Skeletal muscle satellite cell (primary cell): ENCODE measurements at regions not wholly inside any gene's neighbourhood (a gene's known extent, or its start where the extent isn't known, plus 50 kb on each side); places are given as distances from the start of the nearest gene placed in this dataset.
A peak's percentile ranks its signal among the peaks of the same experiment; 100 is the strongest.

Source experiments
- H3K27me3 ChIP-seq: 2 replicates; pipeline ENCODE4 v1.7.0; 2013; ENCODE audit warnings: low read length; ENCODE audit not compliant: control insufficient read depth, insufficient read depth
- H3K36me3 ChIP-seq: 2 replicates; pipeline ENCODE4 v1.7.0; 2013; ENCODE audit warnings: mild to moderate bottlenecking, control low read depth, low read length; ENCODE audit not compliant: insufficient read depth
- H3K4me1 ChIP-seq: 2 replicates; pipeline ENCODE4 v1.7.0; 2013; ENCODE audit warnings: low read length; ENCODE audit not compliant: control insufficient read depth, insufficient read depth
- H3K4me2 ChIP-seq: 2 replicates; pipeline ENCODE4 v1.7.0; 2013; ENCODE audit warnings: mild to moderate bottlenecking, low read length
- H3K4me3 ChIP-seq: 2 replicates; pipeline ENCODE4 v1.7.0; 2013; ENCODE audit warnings: low read length
- H3K9ac ChIP-seq: 2 replicates; pipeline ENCODE4 v1.7.0; 2013; ENCODE audit warnings: mild to moderate bottlenecking, low read depth, low read length, moderate library complexity
- H3K9me3 ChIP-seq: replicated peaks from 2 replicates; pipeline ENCODE4 v1.7.0; 2013; ENCODE audit warnings: mild to moderate bottlenecking, control low read depth, low read length

DNA sequence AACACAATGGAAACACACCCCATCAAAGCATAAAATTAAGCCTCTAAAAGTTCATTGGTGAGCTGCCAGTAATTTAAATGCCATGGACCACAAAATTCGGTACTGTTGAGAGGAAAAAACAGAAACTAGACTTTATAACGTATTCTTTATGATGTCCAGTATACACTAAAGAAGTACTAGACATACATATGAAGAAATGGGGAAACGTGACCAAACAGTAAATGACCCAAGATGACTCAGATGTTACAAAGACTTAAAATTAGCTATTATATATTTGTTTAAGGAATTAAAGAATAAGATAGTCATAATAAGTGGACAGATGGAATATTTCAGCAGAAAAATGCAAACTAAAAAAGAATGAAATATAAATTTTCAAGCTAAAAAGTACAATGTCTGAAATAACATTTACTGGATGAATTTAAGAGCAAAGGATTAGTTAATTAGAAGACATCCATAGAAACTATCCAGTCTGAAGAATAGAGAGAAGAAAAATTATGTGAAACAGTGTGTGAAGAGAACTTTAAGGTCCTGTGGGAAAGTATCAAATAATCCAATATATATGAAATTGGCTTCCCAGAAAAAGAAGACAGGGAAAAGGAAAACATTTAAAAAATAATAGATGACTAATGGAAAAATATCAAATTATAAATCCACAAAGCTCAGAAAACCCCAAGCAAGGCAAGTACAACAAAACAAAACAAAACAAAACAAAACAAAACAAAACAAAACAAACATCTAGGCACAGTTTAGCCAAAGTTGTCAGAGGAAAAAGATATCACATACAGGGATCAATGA lies 69.4 kb downstream of the SAMD9 start:
- peak overlapping the region; percentile 19 for H3K4me2 ChIP-seq
- no peaks in the 10 kb centered on the region for H3K27me3 ChIP-seq
- H3K4me3 ChIP-seq, result no peak overlapping the region
- no peaks in the 10 kb centered on the region for H3K9me3 ChIP-seq
- H3K36me3 ChIP-seq, result no peaks in the 10 kb centered on the region
- peaks cover 35% of the 10 kb centered on the region for H3K4me1 ChIP-seq
- no peak overlapping the region for H3K9ac ChIP-seq

DNA sequence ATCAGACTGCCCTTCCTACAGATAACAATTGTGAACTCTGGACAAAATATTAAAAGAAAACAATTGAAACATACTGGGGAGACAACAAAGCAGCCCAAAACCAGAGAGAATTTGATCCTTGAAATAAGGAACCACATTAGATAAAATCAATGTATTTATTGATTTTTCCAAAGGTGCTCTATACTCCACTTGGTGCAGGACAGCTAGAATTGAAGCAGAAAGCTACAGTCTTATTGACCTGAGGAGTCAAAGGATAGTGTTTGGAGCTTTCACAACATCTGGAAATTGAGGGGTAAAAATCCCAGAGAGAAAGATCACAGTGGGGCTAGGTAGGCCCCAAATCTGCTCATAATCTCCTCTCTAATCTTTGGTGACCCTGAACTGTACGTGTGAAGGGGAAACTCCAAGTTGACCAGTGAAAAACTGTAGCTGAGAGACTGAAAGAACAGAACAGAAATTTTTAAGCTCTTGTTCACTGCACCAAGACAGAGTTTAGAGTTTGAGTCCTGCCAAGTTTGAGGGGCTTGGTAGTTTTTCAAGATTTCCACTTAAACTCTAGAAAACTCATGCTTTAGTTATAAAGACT lies 70.2 kb downstream of the SAMD9 start:
- Histone ChIP-seq H3K27me3 (no peaks in the 10 kb centered on the region), H3K4me1 (peaks cover 43% of the 10 kb centered on the region), H3K9me3 (no peaks in the 10 kb centered on the region), H3K9ac (no peak overlapping the region), H3K4me2 (peak overlapping the region; percentile 19), H3K36me3 (no peaks in the 10 kb centered on the region), H3K4me3 (no peak overlapping the region)

DNA sequence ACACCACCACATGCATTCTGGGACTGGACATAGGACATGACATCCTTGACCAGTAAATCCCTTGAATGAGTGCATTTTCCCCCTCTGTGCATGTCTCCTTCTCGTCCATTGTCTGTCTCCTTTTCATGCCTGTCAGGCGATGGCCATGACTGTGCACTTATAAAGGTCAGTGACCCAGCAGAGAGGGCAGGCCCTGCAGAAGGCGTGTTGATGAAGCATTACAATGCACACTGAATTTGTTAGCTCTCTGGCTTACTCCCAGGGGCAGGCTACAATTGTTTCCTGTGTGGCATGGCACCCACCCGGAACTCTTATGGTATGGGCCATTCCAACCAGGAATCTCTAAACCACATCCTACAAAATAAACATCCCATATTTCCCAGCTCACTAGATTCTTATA lies 71.1 kb downstream of the SAMD9 start:
- H3K9me3 ChIP-seq, result no peaks in the 10 kb centered on the region
- H3K4me1 ChIP-seq, result peaks cover 44% of the 10 kb centered on the region
- no peaks in the 10 kb centered on the region for H3K36me3 ChIP-seq
- H3K27me3 ChIP-seq, result no peaks in the 10 kb centered on the region
- H3K4me3 ChIP-seq, result no peak overlapping the region
- H3K9ac ChIP-seq, result no peak overlapping the region
- H3K4me2 ChIP-seq, result no peak overlapping the region

DNA sequence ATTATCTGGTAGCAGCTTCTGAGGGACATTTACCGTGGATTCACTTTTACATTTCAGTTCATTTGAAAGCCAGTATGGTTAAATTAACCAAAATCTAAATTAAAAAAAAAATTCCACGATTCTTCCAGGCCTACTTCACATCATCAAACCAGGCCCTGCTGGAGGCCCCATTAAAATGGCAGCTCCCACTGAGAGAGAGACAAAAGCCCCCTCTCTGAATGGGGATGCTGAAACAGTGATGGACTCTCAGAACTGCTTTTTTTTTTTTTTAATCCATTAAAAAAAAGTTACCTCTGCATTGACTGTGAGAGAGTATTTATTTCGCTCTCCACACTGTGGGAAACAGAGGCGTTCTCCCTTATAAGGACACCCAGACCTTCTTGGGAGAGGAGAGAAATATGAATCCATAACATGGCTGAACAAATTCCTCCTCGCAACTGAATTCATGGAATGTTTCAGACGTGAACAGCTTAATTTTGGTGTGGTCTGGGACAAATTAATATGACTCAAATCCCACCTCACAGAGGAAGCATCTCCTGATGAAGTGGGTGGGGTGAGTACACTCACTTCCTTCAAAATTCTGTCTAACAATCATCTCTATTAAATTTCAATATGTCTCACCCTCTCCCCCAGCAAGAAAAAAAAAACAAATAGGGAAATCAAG lies 73.5 kb downstream of the SAMD9 start:
- no peaks in the 10 kb centered on the region for H3K36me3 ChIP-seq
- H3K9ac ChIP-seq, result peak overlapping the region; percentile 84
- peaks cover 47% of the 10 kb centered on the region for H3K4me1 ChIP-seq
- peak overlapping the region; percentile 60 for H3K4me3 ChIP-seq
- H3K9me3 ChIP-seq, result no peaks in the 10 kb centered on the region
- no peaks in the 10 kb centered on the region for H3K27me3 ChIP-seq
- H3K4me2 ChIP-seq, result peak overlapping the region; percentile 86

DNA sequence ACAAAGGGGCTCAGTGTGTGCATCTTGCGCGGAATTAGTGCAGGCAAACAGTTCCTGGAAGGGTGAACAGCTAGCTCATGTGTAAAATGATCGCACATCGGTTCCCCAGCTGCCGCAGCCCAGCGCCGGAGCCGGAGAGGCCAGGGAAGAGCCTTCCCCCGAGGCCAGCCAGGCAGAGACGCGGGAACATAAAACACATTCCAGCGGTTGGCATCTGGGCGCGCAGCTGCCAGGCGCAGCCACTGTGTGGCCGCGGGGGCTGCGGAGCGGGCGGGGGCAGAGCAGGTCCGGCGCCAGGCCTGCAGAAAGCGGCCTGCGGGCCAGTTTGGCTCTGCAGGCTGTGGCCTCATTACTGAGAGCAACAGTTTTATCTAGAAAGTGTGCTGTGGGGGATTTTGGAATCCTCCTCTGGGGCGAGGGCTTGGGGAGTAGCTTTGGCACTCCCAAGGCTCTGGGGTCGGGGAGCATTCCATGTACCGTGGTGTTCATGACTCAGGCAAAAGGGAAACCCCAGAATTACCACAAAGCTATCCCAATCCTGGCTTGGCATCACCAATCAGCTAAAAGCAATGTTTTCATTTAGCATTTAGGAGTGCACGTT lies 74.3 kb downstream of the SAMD9 start:
- Histone ChIP-seq H3K4me2 (peak overlapping the region; percentile 86), H3K4me1 (peaks cover 46% of the 10 kb centered on the region), H3K36me3 (no peaks in the 10 kb centered on the region), H3K9ac (peak overlapping the region; percentile 84), H3K9me3 (no peaks in the 10 kb centered on the region), H3K27me3 (no peaks in the 10 kb centered on the region), H3K4me3 (peak overlapping the region; percentile 60)

DNA sequence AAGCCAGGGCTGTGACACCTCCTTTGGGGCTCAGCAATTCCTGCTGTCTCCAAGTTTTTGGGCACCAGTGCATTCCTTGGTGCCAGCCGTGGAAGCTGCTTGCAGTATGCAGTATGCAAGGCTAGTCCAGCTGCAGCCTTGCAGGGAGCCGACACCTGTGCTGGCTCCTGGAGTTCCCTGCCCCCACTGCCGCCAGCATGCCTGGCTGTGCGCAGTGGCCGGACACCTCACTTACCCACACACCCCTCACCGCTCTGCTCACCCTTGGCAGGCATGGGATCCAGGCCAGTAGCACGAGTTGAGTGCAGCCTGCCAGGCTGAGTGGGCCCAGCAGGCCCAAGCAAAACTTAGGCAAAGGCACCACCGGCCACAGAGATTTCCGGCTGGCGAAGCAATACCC lies 77.4 kb downstream of the SAMD9 start:
- Histone ChIP-seq H3K36me3 (no peaks in the 10 kb centered on the region), H3K9me3 (no peaks in the 10 kb centered on the region), H3K9ac (no peak overlapping the region), H3K4me2 (no peak overlapping the region), H3K4me3 (no peak overlapping the region), H3K4me1 (peaks cover 34% of the 10 kb centered on the region), H3K27me3 (no peaks in the 10 kb centered on the region)

DNA sequence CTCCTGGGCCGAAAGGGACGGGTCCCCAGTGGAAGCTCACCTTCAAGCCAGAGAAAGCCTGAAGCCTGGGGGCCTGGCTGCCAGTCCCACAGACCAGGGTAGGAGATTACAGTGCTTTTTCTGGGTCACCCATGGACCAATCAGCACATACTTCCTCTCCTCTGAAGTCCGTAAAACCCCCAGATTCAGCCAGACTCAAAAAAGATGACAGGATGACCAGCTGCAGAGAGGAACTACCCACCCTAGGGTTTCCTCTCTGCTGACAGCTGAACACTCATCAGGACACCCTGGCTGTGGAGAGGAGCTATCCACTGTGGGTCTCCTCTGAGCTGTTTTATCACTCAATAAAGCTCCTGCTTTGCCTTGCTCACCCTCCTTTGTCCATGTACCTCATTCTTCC lies 78.0 kb downstream of the SAMD9 start:
- no peak overlapping the region for H3K4me3 ChIP-seq
- no peaks in the 10 kb centered on the region for H3K9me3 ChIP-seq
- no peak overlapping the region for H3K9ac ChIP-seq
- H3K36me3 ChIP-seq, result no peaks in the 10 kb centered on the region
- no peaks in the 10 kb centered on the region for H3K27me3 ChIP-seq
- H3K4me2 ChIP-seq, result no peak overlapping the region
- peaks cover 29% of the 10 kb centered on the region for H3K4me1 ChIP-seq

DNA sequence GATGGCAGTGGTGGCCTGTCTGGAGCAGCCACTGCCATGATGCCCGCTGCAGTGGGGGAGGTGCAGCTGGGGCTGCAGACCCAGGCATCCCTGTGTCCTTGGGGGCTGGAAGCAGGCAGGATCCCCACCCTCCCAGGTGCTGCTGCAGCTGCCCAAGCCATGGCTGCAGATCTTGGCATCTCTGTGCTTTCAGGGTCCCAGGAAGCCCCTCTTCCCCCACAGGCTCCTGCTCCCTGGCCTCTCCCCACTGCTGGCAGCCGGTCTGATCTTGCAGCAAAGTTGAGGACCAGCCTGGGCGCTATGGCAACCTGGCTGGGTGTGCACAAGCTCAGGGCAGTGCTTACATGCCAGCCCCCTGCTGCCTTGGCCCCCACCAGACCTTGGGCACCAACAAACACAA lies 78.5 kb downstream of the SAMD9 start:
- H3K9me3 ChIP-seq, result no peaks in the 10 kb centered on the region
- H3K27me3 ChIP-seq, result no peaks in the 10 kb centered on the region
- H3K36me3 ChIP-seq, result no peaks in the 10 kb centered on the region
- H3K4me1 ChIP-seq, result peaks cover 24% of the 10 kb centered on the region
- no peak overlapping the region for H3K4me2 ChIP-seq
- no peak overlapping the region for H3K9ac ChIP-seq
- no peak overlapping the region for H3K4me3 ChIP-seq

DNA sequence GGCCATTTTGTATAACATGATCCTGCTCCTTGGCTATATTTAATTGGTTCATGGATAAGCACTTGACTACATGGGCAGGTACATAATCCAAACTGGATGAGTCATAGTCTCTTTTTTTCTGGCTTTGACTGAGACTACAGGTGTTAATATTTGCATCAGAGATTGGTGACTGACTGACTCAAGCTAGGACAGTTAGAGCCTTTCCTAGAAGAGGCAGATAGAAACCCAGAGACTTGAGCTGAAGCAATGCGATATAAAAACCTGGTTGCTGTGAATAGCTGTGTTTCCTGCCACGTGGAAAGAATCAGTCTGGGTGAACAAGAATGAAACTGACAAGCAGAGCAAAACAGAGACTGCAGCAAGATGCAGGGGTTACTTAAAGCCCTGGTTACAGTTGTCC lies 81.0 kb downstream of the SAMD9 start:
- peaks cover 6% of the 10 kb centered on the region for H3K4me1 ChIP-seq
- H3K4me2 ChIP-seq, result no peak overlapping the region
- no peaks in the 10 kb centered on the region for H3K36me3 ChIP-seq
- H3K4me3 ChIP-seq, result no peak overlapping the region
- no peaks in the 10 kb centered on the region for H3K9me3 ChIP-seq
- no peaks in the 10 kb centered on the region for H3K27me3 ChIP-seq
- H3K9ac ChIP-seq, result no peak overlapping the region

DNA sequence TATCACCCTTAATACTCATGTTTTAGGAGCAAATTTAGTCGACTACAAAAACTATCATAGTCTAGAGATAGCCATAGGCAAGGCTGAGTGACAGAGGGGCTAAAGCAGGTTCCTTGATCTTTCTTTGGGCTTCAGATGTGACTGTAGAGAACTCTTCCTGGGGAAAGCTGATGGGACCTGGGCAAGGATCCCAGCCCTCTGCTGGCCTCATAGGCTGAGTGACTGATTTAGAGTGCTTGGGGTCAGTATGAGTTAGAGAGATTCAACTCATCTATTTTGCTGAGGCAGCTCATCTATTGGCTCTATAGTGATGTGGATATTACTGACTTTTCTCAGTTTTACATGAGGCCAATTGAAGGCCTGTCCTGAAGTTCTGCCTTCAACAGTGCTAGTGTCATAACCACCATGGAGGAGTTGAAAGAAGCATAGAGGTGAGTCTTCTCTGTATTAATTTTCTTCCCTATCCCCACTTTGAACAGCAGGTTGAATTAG lies 81.6 kb downstream of the SAMD9 start:
- no peaks in the 10 kb centered on the region for H3K36me3 ChIP-seq
- no peaks in the 10 kb centered on the region for H3K27me3 ChIP-seq
- H3K4me2 ChIP-seq, result no peak overlapping the region
- H3K4me1 ChIP-seq, result peaks cover 6% of the 10 kb centered on the region
- H3K9ac ChIP-seq, result no peak overlapping the region
- no peak overlapping the region for H3K4me3 ChIP-seq
- H3K9me3 ChIP-seq, result no peaks in the 10 kb centered on the region

DNA sequence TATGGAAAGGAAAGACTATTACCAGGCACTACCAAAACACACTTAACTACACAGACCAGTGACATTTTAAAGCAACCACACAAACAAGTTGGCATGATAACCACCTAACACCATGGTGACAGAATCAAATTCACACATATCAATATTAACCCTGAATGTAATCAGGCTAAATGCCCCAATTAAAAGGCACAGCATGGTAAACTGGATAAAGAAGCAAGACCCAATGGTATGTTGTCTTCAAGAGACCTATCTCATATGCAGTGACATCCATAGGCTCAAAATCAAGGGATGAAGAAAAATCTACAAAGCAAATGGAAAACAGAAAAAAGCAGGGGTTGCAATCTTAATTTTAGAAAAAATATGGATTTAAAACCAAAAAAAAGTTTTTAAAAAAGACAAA lies 86.0 kb downstream of the SAMD9 start:
- Histone ChIP-seq H3K36me3 (no peaks in the 10 kb centered on the region), H3K4me2 (no peak overlapping the region)

More for the DNA sequence above, 86.0 kb downstream of the SAMD9 start:
- H3K9me3 ChIP-seq, result no peaks in the 10 kb centered on the region
- H3K9ac ChIP-seq, result no peak overlapping the region
- peaks cover 2% of the 10 kb centered on the region for H3K4me1 ChIP-seq
- H3K4me3 ChIP-seq, result no peak overlapping the region
- H3K27me3 ChIP-seq, result no peaks in the 10 kb centered on the region
